ENCODE measurements at regions not wholly inside any gene's neighbourhood (a gene's known extent, or its start where the extent isn't known, plus 50 kb on each side); places are given as distances from the start of the nearest gene placed in this dataset.

- ATAC-seq (no peak), DNase-seq (no peak)
- intact Hi-C loops (cut with DNase I): no loop called here
- TF ChIP-seq POLR2A (IDR thresholded peaks at IDR 0.05) (no peak), CTCF (IDR thresholded peaks at IDR 0.05) (no peak)
- Histone ChIP-seq H3K27me3 (no peaks in the 10 kb centered on the region), H3K27ac (no peak overlapping the region), H3K4me3 (no peak overlapping the region), H3K9me3 (no peaks in the 10 kb centered on the region), H3K36me3 (no peaks in the 10 kb centered on the region), H3K4me1 (no peaks in the 10 kb centered on the region)
- WGBS (ENCODE audit: insufficient coverage, low coverage, low lambda C conversion rate, missing lambda C conversion rate): 100% methylated on average over 1 of the region's 11 CpGs
Measured at GRCh38 chr13:40163066-40164000, 503.1 kb downstream of the FOXO1 start.

DNA sequence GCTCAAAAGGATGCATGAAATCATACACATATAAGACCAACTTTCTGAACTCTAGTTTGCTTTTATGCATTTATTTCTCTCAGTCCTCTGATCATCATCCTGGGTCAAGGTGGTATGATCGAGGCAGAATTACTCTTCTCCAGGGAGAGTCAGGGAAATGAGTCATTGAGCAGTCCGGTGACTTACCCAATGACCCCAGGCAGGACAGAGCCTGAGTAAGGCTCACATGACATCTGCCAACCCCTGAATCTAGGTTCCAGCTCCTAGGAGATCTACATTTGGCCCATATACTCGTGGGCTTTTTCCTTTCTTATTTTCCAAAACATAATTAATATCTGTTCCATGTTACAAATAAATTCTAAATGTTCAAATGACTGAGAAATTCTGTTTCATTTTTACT lies 502.3 kb downstream of the FOXO1 start:
- ATAC-seq: peak in 2 of 4 donors; percentile 56 to 78
- WGBS (ENCODE audit: insufficient coverage, low coverage, low lambda C conversion rate, missing lambda C conversion rate): 51% methylated on average over 3 of the region's 3 CpGs
- H3K36me3 ChIP-seq: no peaks in the 10 kb centered on the region
- no peak for DNase-seq
- H3K27me3 ChIP-seq: no peaks in the 10 kb centered on the region
- TF ChIP-seq CTCF (IDR thresholded peaks at IDR 0.05): no peak
- no peak for TF ChIP-seq POLR2A (IDR thresholded peaks at IDR 0.05)
- H3K4me3 ChIP-seq: no peak overlapping the region
- no peaks in the 10 kb centered on the region for H3K4me1 ChIP-seq
- intact Hi-C loops (cut with DNase I): no loop called here
- no peaks in the 10 kb centered on the region for H3K9me3 ChIP-seq
- H3K27ac ChIP-seq: no peak overlapping the region

GRCh38 chr13:40165316-40165932 lies 501.0 kb downstream of the FOXO1 start:
- no peak overlapping the region for H3K27ac ChIP-seq
- 43% methylated on average over 2 of the region's 2 CpGs for WGBS (ENCODE audit: insufficient coverage, low coverage, low lambda C conversion rate, missing lambda C conversion rate)
- no peak for TF ChIP-seq POLR2A (IDR thresholded peaks at IDR 0.05)
- no peak for TF ChIP-seq CTCF (IDR thresholded peaks at IDR 0.05)
- ATAC-seq (no peak), DNase-seq (no peak)
- H3K27me3 ChIP-seq: no peaks in the 10 kb centered on the region
- H3K4me3 ChIP-seq: no peak overlapping the region
- H3K9me3 ChIP-seq: no peaks in the 10 kb centered on the region
- intact Hi-C loops (cut with DNase I): no loop called here
- no peaks in the 10 kb centered on the region for H3K4me1 ChIP-seq
- no peaks in the 10 kb centered on the region for H3K36me3 ChIP-seq

GRCh38 chr13:40167327-40167726 lies 499.1 kb downstream of the FOXO1 start:
- Histone ChIP-seq H3K4me3 (no peak overlapping the region), H3K9me3 (no peaks in the 10 kb centered on the region), H3K27me3 (no peaks in the 10 kb centered on the region), H3K27ac (no peak overlapping the region), H3K4me1 (no peaks in the 10 kb centered on the region), H3K36me3 (no peaks in the 10 kb centered on the region)
- DNase-seq: no peak
- TF ChIP-seq POLR2A (IDR thresholded peaks at IDR 0.05): no peak
- no peak for TF ChIP-seq CTCF (IDR thresholded peaks at IDR 0.05)
- 81% methylated on average over 5 of the region's 6 CpGs for WGBS (ENCODE audit: insufficient coverage, low coverage, low lambda C conversion rate, missing lambda C conversion rate)
- ATAC-seq: no peak
- intact Hi-C loops (cut with DNase I): no loop called here

Data from right lobe of liver (tissue), 6 donors.